ENCODE measurements at regions not wholly inside any gene's neighbourhood (a gene's known extent, or its start where the extent isn't known, plus 50 kb on each side); places are given as distances from the start of the nearest gene placed in this dataset.

GRCh38 chr17:5694551-5694950 is 110.2 kb upstream of the NLRP1 start:
- intact Hi-C loops (cut with micrococcal nuclease) = no loop called here

- intact Hi-C loops (cut with micrococcal nuclease) = no loop called here
Observed at GRCh38 chr17:5695480-5695879, 111.2 kb upstream of the NLRP1 start.

- intact Hi-C loops (cut with micrococcal nuclease) = no loop called here
Observed at GRCh38 chr17:5698959-5699358, 114.7 kb upstream of the NLRP1 start.

DNA sequence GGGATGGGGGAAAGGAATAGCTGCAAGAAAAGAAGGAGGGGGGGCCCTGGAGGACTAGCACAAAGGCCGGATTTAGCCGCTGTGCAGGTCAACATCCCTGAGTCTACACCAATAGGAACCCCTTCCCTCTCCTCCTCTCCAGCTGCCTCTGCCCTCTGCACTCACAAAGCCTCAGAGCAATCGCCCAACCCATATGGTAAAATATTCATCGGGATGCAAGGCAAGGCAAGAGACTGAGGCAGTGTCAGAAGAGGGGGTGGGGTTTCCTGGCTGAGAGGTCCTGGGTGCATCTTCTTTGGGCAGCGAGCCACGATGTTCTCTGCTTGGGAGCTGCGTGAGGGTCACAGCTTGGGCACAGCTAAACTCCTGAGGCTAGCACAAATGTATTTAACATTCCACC is 115.5 kb upstream of the NLRP1 start:
- intact Hi-C loops (cut with micrococcal nuclease) = no loop called here

GRCh38 chr17:5700745-5701144 is 116.4 kb upstream of the NLRP1 start:
- intact Hi-C loops (cut with micrococcal nuclease) = no loop called here

GRCh38 chr17:5701381-5701780 is 117.1 kb upstream of the NLRP1 start:
- intact Hi-C loops (cut with micrococcal nuclease) = no loop called here

- intact Hi-C loops (cut with micrococcal nuclease) = no loop called here
Observed at GRCh38 chr17:5702951-5703510, 118.7 kb upstream of the NLRP1 start.

GRCh38 chr17:5703736-5704135 is 119.4 kb upstream of the NLRP1 start:
- intact Hi-C loops (cut with micrococcal nuclease) = no loop called here

GRCh38 chr17:5705081-5705875 is 121.0 kb upstream of the NLRP1 start:
- intact Hi-C loops (cut with micrococcal nuclease) = no loop called here

GRCh38 chr17:5705876-5706576 is 121.7 kb upstream of the NLRP1 start:
- intact Hi-C loops (cut with micrococcal nuclease) = no loop called here

- intact Hi-C loops (cut with micrococcal nuclease) = loop anchor here (1.0 kb wide), 1 partner anchor 119 kb away; no protein-coding TSS in a partner anchor
Observed at GRCh38 chr17:5706577-5707210, 122.4 kb upstream of the NLRP1 start.

- intact Hi-C loops (cut with micrococcal nuclease) = loop anchor here (1.0 kb wide), 1 partner anchor 120 kb away; no protein-coding TSS in a partner anchor
Observed at GRCh38 chr17:5707482-5707881, 123.2 kb upstream of the NLRP1 start.

DNA sequence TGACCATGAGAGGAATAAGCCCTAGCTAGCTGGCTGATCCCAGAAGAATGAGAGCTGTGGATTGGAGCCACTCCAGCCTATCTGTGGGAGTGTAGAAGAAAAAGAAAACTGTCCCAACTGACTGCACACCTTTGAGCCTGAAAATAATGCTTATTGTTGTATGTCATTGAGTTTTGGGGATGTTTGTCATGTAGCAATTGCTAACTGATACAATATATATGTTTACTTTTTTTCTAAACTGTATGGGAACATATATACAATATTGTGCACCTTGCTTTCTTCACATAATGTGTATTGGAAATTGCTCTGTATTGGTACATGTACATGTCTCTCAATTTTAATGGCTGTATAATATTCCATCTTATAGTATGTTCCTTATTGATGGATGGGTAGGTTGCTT is 124.0 kb upstream of the NLRP1 start:
- intact Hi-C loops (cut with micrococcal nuclease) = no loop called here

DNA sequence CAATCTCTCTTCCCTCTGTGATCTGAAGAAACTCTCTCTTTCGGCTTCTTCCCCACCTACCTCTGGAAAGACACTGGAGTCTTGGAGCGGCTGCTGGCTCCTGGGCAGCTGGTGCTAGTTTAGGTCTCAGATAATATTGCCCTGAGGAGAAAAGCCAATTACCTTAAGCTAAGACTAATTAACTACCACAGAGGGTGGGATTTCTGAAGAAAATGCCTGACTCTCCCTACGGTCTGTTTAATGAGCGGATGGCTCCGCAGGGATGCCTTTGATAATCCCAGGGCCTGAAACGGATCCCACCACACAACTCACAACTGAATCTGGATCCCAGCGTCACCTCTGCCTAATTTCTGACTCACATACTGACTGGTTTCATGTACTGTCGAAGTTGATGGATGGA is 127.0 kb upstream of the NLRP1 start:
- intact Hi-C loops (cut with micrococcal nuclease) = no loop called here

DNA sequence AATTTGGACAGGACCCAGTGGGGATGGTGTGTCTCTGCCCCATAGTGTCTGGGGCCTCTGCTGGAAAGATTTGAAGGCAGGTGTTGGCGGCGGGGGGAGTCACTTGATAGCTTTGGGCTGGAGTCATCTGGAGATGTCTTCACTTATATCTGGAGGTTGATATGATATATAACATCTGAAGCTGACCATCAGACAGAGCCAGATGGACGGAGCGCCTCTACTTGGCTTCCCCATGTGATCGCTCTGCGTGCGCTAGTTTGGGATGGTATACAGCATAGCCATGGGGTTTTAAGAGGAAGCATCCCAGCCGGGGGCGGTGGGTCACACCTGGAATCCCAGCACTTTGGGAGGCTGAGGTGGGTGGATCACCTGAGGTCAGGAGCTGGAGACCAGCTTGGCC is 130.7 kb upstream of the NLRP1 start:
- intact Hi-C loops (cut with micrococcal nuclease) = no loop called here

- intact Hi-C loops (cut with micrococcal nuclease) = no loop called here
Observed at GRCh38 chr17:5715478-5715877, 131.2 kb upstream of the NLRP1 start.

DNA sequence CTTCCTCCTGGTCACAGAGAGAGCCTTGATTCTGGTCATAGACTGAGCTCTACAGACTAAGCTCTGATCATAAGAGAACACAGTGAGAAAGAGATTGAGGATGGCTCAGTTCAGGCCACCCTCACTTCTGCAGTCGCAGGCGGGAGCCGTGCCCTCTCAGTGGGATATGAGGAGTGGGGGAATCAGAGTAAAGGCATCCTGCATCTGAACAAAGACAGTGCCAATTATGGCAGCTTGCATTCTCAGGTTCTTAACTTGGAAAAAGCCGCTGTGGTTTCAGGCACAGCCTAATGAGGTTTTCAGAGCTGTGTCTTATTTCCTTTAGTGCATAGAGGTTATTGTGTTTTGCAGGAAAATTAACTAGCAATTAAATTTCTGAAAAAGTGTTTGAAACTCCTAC is 134.4 kb upstream of the NLRP1 start:
- intact Hi-C loops (cut with micrococcal nuclease) = no loop called here

GRCh38 chr17:5719976-5720375 is 135.7 kb upstream of the NLRP1 start:
- intact Hi-C loops (cut with micrococcal nuclease) = no loop called here

DNA sequence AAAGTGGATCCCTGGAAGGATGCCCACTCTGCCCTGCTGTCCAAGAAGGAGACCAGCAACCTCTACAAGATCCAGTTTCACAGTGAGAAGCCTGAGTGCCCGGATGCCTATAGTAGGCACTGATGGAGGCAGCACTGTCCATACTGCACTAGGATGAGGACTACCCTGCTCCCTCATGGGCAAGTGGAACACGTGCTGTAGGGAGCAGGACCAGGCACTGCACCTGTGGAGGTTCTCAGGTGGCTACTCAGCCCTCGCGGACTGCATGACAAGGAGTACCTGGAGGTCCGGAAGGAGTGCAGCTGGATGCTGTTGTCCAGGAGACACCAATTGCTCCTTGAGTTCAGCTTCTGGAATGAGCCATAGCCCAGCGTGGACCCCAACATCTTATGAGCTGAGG is 146.1 kb upstream of the NLRP1 start:
- intact Hi-C loops (cut with micrococcal nuclease) = no loop called here

GRCh38 chr17:5740937-5741336 is 156.6 kb upstream of the NLRP1 start:
- intact Hi-C loops (cut with micrococcal nuclease) = no loop called here

DNA sequence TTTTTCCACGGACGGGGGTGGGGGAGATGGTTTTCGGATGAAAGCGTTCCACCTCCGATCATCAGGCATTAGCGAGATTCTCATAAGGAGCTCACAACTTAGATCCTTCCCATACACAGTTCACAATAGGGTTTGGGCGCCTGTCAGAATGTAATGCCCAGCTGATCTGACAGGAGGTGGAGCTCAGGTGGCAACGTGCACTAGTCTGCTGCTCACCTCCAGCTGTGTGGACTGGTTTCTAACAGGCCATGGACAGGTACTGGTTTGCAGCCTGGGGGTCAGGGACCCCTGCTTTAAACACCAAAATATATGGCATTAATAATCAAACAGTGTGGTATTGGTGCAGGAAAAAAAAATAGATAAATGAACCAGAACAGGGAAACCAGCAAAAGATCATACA is 157.5 kb upstream of the NLRP1 start:
- intact Hi-C loops (cut with micrococcal nuclease) = no loop called here
